DMS79 (cell line): ENCODE measurements at regions not wholly inside any gene's neighbourhood (a gene's known extent, or its start where the extent isn't known, plus 50 kb on each side); places are given as distances from the start of the nearest gene placed in this dataset.
"Not testable (repeated sequence)": the region's sequence is repeated elsewhere in the genome, so short reads cannot be mapped to it uniquely, and the experiment has no call there.

ENCODE experiments used
- DNase-seq: peaks from one replicate; lab custom pipeline; 2025; lab: John Stamatoyannopoulos, UW

DNA sequence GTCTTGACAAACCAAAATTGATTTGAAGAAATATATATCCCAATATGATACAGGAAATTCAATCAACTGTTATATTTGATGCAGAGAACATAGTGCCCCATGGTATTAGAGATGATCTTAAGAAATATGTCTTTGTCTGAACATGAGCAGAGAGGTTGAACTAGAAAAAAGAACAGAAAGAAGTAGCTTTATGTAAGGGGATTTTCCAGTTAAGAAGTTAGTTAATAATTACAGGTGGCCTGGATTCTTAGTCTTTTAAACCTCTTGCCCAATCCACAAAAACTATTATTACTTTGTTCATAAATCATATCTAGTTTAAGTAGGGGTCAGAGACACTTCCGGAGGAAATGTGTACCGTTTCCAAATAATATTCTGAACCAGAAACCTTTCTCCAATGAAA, 1186.7 kb upstream of the EPHA6 start:
- no peak for DNase-seq

GRCh38 chr3:95629802-95630201, 1184.6 kb upstream of the EPHA6 start:
- no peak for DNase-seq

DNA sequence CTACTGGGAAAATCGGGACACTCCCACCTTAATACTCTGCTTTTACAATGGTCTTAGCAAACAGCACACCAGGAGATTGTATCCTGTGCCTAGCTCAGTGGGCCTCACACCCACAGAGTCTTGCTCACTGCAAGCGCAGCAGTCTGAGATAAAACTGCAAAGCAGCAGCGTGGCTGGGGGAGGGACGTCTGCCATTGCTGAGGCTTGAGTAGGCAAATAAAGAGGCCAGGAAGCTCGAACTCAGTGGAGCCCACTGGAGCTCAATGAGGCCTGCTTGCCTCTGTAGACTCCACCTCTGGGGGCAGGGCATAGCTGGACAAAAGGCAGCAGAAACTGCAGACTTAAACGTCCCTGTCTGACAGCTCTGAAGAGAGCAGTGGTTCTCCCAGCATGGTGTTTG, 1169.1 kb upstream of the EPHA6 start:
- no peak for DNase-seq

GRCh38 chr3:95654570-95655362, 1159.6 kb upstream of the EPHA6 start:
- DNase-seq, result no peak

GRCh38 chr3:95655363-95655986, 1158.9 kb upstream of the EPHA6 start:
- no peak for DNase-seq

GRCh38 chr3:95670765-95671164, 1143.6 kb upstream of the EPHA6 start:
- DNase-seq, result no peak

- DNase-seq, result no peak
Measured at GRCh38 chr3:95673215-95673614, 1141.2 kb upstream of the EPHA6 start.

DNA sequence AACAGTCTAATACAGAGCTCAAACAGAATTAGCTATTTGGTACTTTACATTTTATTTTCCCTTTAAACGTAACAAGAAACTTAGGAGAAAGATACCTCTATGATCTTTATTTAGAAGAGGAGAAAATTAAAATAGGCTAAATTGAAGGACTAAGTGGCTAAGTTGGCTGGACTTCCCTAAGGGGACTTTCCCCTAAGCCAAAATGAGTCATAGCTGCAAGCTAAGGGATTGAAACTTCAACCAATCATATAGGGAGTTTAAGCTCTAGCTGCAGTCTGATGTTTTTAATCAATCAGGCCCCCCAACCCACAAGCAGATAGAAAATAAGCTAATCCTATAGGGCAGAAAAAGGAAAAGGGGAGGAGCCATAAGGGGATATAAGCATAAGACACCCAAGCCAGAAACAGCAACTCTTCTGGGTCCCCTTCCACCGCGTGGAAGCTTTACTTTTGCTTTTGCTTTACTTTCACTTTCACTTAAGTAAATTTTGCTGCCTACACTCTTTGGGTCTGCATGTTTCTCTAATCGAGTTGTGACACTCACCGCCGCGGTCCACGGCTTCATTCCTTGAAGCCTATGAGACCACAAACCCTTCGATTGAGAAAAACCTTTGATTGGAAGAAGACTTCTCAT, 1108.5 kb upstream of the EPHA6 start:
- DNase-seq, result no peak

GRCh38 chr3:95707268-95707667, 1107.1 kb upstream of the EPHA6 start:
- DNase-seq, result no peak

- no peak for DNase-seq
Measured at GRCh38 chr3:95710684-95711083, 1103.7 kb upstream of the EPHA6 start.

DNA sequence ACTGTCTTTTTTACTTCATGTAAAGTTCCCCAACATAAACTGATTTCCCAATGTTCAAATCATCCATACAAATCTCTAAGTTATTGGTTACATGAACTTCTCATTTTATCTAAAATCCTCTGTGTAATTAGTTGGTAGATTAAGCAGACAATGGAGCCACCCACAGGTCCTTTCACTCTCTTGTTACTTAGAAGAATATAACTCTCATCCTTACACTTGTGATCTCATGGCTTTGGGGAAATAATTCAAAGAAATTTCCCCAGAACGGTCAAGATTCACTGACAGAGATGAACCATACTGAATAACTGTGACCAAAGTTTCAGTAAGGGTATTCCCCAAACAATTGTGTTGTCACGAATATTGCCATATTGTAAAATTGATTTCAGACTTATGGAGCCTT, 1102.6 kb upstream of the EPHA6 start:
- DNase-seq, result no peak

- no peak for DNase-seq
Measured at GRCh38 chr3:95715128-95715527, 1099.3 kb upstream of the EPHA6 start.

- no peak for DNase-seq
Measured at GRCh38 chr3:95717048-95717447, 1097.3 kb upstream of the EPHA6 start.

DNA sequence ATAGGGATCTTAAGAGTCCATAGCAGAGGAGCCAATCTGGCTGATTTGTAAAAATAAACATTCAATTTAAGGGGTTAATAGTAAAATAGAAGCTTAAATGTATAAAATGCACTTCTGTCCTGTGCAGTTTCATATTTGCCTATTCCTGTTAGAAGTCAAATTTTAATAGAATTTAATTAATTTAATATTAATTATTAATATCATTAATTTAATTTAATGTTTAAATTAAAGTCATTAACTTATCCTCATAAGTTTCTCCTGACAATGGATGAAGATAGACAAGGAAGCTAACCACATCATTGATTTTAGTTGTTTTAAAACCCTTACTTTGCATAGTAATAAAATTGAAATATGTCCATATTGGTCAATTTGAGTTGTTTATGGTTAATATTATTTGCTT, 1096.2 kb upstream of the EPHA6 start:
- no peak for DNase-seq

GRCh38 chr3:95719481-95719880, 1094.9 kb upstream of the EPHA6 start:
- DNase-seq, result no peak

GRCh38 chr3:95721938-95722337, 1092.5 kb upstream of the EPHA6 start:
- DNase-seq, result no peak

GRCh38 chr3:95725770-95726169, 1088.6 kb upstream of the EPHA6 start:
- DNase-seq, result no peak

- DNase-seq, result no peak
Measured at GRCh38 chr3:95731753-95732152, 1082.6 kb upstream of the EPHA6 start.

DNA sequence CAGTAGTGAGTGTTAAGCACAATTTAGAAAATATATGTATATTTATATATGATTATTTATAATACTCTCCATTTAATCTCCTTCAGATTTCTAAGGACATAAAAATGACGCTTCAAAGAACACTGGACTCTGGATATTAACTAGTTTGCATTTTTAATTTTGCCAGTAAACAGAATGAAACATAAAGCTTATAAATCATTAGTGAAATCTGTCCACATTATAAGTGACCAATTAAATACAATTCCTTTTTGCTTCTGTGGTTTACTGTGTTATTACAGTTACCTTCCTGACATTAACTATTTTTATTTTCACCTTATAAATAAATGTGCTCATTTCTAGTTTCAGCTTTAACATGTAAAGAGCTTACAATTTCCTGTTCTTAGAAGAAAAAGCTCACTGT, 1081.1 kb upstream of the EPHA6 start:
- no peak for DNase-seq

DNA sequence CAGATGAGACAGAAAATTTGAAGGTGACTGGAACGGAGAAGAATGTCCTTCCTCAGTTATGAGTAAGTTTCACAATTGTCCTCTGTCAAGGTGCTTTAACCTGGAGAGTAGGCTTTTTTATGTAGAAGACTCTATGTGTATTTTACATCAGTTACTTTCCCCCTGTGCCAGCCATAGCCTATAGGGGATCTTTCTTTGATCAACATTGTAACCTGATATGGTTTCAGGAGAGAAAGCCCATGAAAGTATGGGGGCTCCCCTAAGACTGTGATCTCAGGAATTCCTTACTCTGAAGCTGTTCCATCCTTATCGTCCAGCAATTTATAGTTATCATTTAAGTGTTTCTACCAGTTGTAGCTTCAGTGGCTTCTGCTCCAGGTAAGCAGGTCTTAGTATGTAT, 1076.3 kb upstream of the EPHA6 start:
- no peak for DNase-seq

DNA sequence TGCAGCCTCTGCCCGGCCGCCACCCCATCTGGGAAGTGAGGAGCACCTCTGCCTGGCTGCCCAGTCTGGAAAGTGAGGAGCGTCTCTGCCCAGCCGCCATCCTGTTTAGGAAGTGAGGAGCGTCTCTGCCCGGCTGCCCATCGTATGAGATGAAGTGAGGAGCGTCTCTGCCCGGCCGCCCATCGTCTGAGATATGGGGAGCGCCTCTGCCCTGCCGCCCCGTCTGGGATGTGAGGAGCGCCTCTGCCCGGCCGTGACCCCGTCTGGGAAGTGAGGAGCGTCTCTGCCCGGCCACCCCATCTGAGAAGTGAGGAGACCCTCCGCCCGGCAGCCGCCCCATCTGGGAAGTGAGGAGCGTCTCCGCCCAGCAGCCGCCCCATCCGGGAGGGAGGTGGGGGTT, 1069.5 kb upstream of the EPHA6 start:
- not testable (repeated sequence) for DNase-seq

- no peak for DNase-seq
Measured at GRCh38 chr3:95750097-95750496, 1064.3 kb upstream of the EPHA6 start.

- no peak for DNase-seq
Measured at GRCh38 chr3:95751509-95751908, 1062.9 kb upstream of the EPHA6 start.
